ENCODE measurements at regions not wholly inside any gene's neighbourhood (a gene's known extent, or its start where the extent isn't known, plus 50 kb on each side); places are given as distances from the start of the nearest gene placed in this dataset.
"Not testable (repeated sequence)": the region's sequence is repeated elsewhere in the genome, so short reads cannot be mapped to it uniquely, and the experiment has no call there.

GRCh38 chrX:114272096-114272686 lies 311.7 kb upstream of the HTR2C start:
- DNase-seq (ENCODE audit: low read depth) = no peak

GRCh38 chrX:114270371-114270770 lies 313.5 kb upstream of the HTR2C start:
- DNase-seq (ENCODE audit: low read depth) = not testable (repeated sequence)

GRCh38 chrX:114268643-114269042 lies 315.2 kb upstream of the HTR2C start:
- no peak for DNase-seq (ENCODE audit: low read depth)

GRCh38 chrX:114267142-114267541 lies 316.7 kb upstream of the HTR2C start:
- DNase-seq (ENCODE audit: low read depth) = no peak

GRCh38 chrX:114252186-114252585 lies 331.7 kb upstream of the HTR2C start:
- no peak for DNase-seq (ENCODE audit: low read depth)

GRCh38 chrX:114251575-114251974 lies 332.3 kb upstream of the HTR2C start:
- no peak for DNase-seq (ENCODE audit: low read depth)

- DNase-seq (ENCODE audit: low read depth) = no peak
These were observed 362.4 kb upstream of the HTR2C start for GRCh38 chrX:114221445-114221844.

- no peak for DNase-seq (ENCODE audit: low read depth)
These were observed 373.0 kb upstream of the HTR2C start for GRCh38 chrX:114210879-114211278.

- peak; percentile 0 for DNase-seq (ENCODE audit: low read depth)
These were observed 382.3 kb upstream of the HTR2C start for GRCh38 chrX:114201622-114202021.

GRCh38 chrX:114181195-114181594 lies 402.7 kb upstream of the HTR2C start:
- DNase-seq (ENCODE audit: low read depth) = no peak

GRCh38 chrX:114178126-114178525 lies 405.8 kb upstream of the HTR2C start:
- DNase-seq (ENCODE audit: low read depth) = no peak

GRCh38 chrX:114167276-114167675 lies 416.6 kb upstream of the HTR2C start:
- not testable (repeated sequence) for DNase-seq (ENCODE audit: low read depth)

- DNase-seq (ENCODE audit: low read depth) = no peak
These were observed 417.3 kb upstream of the HTR2C start for GRCh38 chrX:114166601-114167000.

- no peak for DNase-seq (ENCODE audit: low read depth)
These were observed 418.3 kb upstream of the HTR2C start for GRCh38 chrX:114165537-114165936.

- peak; percentile 26 for DNase-seq (ENCODE audit: low read depth)
These were observed 421.7 kb upstream of the HTR2C start for GRCh38 chrX:114162068-114162735.

- DNase-seq (ENCODE audit: low read depth) = no peak
These were observed 431.1 kb upstream of the HTR2C start for GRCh38 chrX:114152801-114153200.

- peak; percentile 87 for DNase-seq (ENCODE audit: low read depth)
These were observed 431.8 kb upstream of the HTR2C start for GRCh38 chrX:114152130-114152529.

- DNase-seq (ENCODE audit: low read depth) = peak; percentile 48
These were observed 449.4 kb upstream of the HTR2C start for GRCh38 chrX:114134465-114134864.

GRCh38 chrX:114127411-114128025 lies 456.4 kb upstream of the HTR2C start:
- no peak for DNase-seq (ENCODE audit: low read depth)

- no peak for DNase-seq (ENCODE audit: low read depth)
These were observed 456.9 kb upstream of the HTR2C start for GRCh38 chrX:114127005-114127404.

- DNase-seq (ENCODE audit: low read depth) = peak; percentile 5
These were observed 482.8 kb upstream of the HTR2C start for GRCh38 chrX:114101081-114101480.

GRCh38 chrX:114097866-114098265 lies 486.0 kb upstream of the HTR2C start:
- peak; percentile 2 for DNase-seq (ENCODE audit: low read depth)

- no peak for DNase-seq (ENCODE audit: low read depth)
These were observed 486.5 kb upstream of the HTR2C start for GRCh38 chrX:114097427-114097826.
